Pancreas (tissue), 10 donors: ENCODE measurements at regions not wholly inside any gene's neighbourhood (a gene's known extent, or its start where the extent isn't known, plus 50 kb on each side); places are given as distances from the start of the nearest gene placed in this dataset.

Source experiments
- ATAC-seq, 4 donors: fragments of 200-7000 bp; cut with Tn5 transposase; one replicate each; pipeline versions ENCODE4 v1.8.0 to v1.9.1; 2020; ENCODE audit warnings: mild to moderate bottlenecking in 4 of 4, moderate library complexity in 4 of 4
- DNase-seq, 6 donors: peaks; one replicate each; pipeline ENCODE4 v3.0.0-alpha.2; 2020
- FAIRE-seq: peaks from 2 replicates; lab custom pipeline; 2012; peaks lifted over from hg19 to GRCh38; lab: Jason Lieb, UNC
- H3K27ac ChIP-seq, 4 donors: fragments of 200-600 bp; sonication (generic); 1 replicate in 3 of 4; 2 replicates in 1 of 4; pipeline versions ENCODE4 v1.5.0 to v1.8.0; 2020
- H3K27me3 ChIP-seq, 4 donors: fragments of 200-600 bp; one replicate each; pipeline ENCODE4 v1.8.0; 2021
- H3K36me3 ChIP-seq, 3 donors: fragments of 200-600 bp; sonication (generic) in 1 of 3; one replicate each; pipeline versions ENCODE4 v1.5.0 to v1.8.0; 2020 to 2021
- H3K4me1 ChIP-seq, 3 donors: fragments of 200-600 bp; one replicate each; pipeline ENCODE4 v1.8.0; 2021
- H3K4me3 ChIP-seq, 4 donors: fragments of 200-600 bp; sonication (generic) in 2 of 4; one replicate each; pipeline versions ENCODE4 v1.5.0 to v1.8.0; 2020 to 2021
- H3K9me3 ChIP-seq, 4 donors: fragments of 200-600 bp; one replicate each; pipeline ENCODE4 v1.8.0; 2021
- CTCF ChIP-seq, 4 donors: fragments of 200-600 bp; sonication (generic) in 3 of 4; IDR thresholded peaks; one replicate each; pipeline versions ENCODE4 v1.5.0 to v1.8.0; 2021; ENCODE audit warnings: antibody characterized with exemption in 4 of 4
- WGBS, 2 donors: extraction: QIAGEN DNeasy Blood & Tissue Kit; methylation state at CpG; one replicate each; pipeline ENCODE4 v1.1.7; 2013; 5-methylcytosine and 5-hydroxymethylcytosine counted together
- intact Hi-C, 3 donors: fragments of 100-400 bp; cut with DNase I; formaldehyde crosslinking; loops; one replicate each; pipeline versions ENCODE4 v1.11.1 to v1.14.2; 2022
- donor health status: healthy with polysubstance abuse.
- donor health status: DM: no; HTN: no; CAD: no; lungs with moderate emphysema.
- donor health status: DM: no; HTN: no; CAD: no.
- donor health status: control.
- donor health status: control.
- donor health status: Bipolar disorder and iron deficiency.
- donor health status: DM: yes; HTN: yes; CAD: no.
- donor health status: DM: no; HTN: no; CAD: no.
- donor health status: DM: no; HTN: no; CAD: no.
- donor health status: DM: yes; HTN: yes; CAD: no.

GRCh38 chr22:44375451-44375850 lies 62.7 kb upstream of the SHISAL1 start:
- intact Hi-C loops: no loop called here
- Histone ChIP-seq H3K27ac (no peak overlapping the region), H3K36me3 (no peaks in the 10 kb centered on the region), H3K27me3 (no peaks in the 10 kb centered on the region), H3K9me3 (no peaks in the 10 kb centered on the region), H3K4me1 (no peaks in the 10 kb centered on the region), H3K4me3 (no peak overlapping the region)
- ATAC-seq (no peak), FAIRE-seq (no peak), DNase-seq (no peak)
- 31 to 48% methylated on average over 1 of the region's 1 CpG for WGBS, 2 donors
- TF ChIP-seq CTCF (IDR thresholded peaks at IDR 0.05): no peak

- Histone ChIP-seq H3K27ac (no peak overlapping the region), H3K4me1 (no peaks in the 10 kb centered on the region), H3K9me3 (no peaks in the 10 kb centered on the region), H3K27me3 (no peaks in the 10 kb centered on the region), H3K4me3 (no peak overlapping the region), H3K36me3 (no peaks in the 10 kb centered on the region)
- FAIRE-seq: no peak
- ATAC-seq: no peak
- peak in 2 of 6 donors; percentile 18 to 21 for DNase-seq
- 71 to 76% methylated on average over 3 of the region's 3 CpGs for WGBS, 2 donors
- TF ChIP-seq CTCF (IDR thresholded peaks at IDR 0.05): no peak
- intact Hi-C loops: no loop called here
These were observed 60.5 kb upstream of the SHISAL1 start for GRCh38 chr22:44373234-44373633.

DNA sequence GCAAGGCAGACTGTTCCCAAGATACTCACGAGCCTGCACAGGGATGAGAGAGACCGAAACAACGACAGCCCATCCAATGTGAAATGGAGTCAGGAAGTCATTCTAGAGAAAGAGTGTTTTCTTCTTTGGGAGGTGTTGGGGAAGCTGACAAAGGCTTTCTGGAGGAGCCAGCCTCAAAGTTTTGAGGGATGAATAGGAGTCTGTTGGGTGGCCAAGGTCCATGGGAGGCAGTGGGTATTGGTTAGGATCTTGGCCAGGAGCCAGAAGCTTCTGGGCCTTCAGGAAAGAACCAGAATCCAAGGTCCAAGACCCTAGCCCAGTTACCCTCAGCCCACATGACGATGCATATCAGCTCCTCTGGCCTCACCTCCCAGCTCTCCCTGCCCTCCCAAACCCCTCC lies 59.9 kb upstream of the SHISAL1 start:
- H3K27ac ChIP-seq: no peak overlapping the region
- H3K27me3 ChIP-seq: no peaks in the 10 kb centered on the region
- FAIRE-seq: no peak
- TF ChIP-seq CTCF (IDR thresholded peaks at IDR 0.05): no peak
- no peaks in the 10 kb centered on the region for H3K4me1 ChIP-seq
- H3K36me3 ChIP-seq: no peaks in the 10 kb centered on the region
- no peak for ATAC-seq
- no peak overlapping the region for H3K4me3 ChIP-seq
- H3K9me3 ChIP-seq: no peaks in the 10 kb centered on the region
- WGBS, 2 donors: 62 to 80% methylated on average over 4 of the region's 4 CpGs
- DNase-seq: peak in 2 of 6 donors; percentile 7 to 12
- intact Hi-C loops: no loop called here

DNA sequence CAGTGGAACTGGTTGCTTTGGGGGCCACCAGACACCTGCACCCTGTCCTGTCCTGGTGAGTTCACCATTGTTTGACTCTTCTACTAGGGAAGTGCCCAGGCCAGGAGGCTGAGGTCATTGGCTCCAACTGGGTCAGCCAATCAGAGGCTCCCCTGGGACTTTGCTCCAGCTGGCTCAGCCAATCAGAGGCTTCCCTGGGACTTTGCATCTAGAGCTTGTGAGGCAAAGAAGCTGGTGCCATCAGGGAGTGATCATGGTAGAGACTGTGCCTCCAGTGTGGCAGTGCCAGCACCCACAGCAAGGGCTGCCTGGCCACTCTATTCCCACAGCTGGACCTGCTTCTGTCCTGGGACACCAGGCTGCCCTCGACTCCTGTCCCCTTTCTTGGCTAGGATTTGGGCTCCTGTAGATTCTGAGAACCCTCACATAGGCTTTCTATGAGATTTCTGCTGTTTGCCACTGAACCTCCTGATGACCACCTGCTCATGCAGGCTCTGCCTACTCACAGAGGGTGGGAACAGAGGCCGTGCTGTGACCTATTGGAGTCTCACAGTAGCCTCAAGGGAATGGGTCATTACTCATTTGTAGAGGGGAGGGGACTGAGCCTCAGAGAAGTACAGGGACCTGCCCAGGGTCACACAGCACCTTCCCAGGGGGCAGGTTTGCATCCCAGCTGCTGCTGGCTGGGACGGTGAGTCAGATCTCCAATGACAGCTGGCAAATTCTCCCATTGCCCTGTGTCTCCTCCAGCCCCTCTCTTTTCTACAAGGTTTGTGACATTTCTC lies 59.2 kb upstream of the SHISAL1 start:
- peak in 2 of 6 donors; percentile 18 to 19 for DNase-seq

More for the DNA sequence above, 59.2 kb upstream of the SHISAL1 start:
- ATAC-seq (no peak), FAIRE-seq (no peak)
- no peaks in the 10 kb centered on the region for H3K4me1 ChIP-seq
- H3K4me3 ChIP-seq: no peak overlapping the region
- TF ChIP-seq CTCF (IDR thresholded peaks at IDR 0.05): no peak
- intact Hi-C loops: no loop called here
- WGBS, 2 donors: 69 to 74% methylated on average over 3 of the region's 3 CpGs
- H3K9me3 ChIP-seq: no peaks in the 10 kb centered on the region
- no peaks in the 10 kb centered on the region for H3K27me3 ChIP-seq
- H3K27ac ChIP-seq: no peak overlapping the region
- H3K36me3 ChIP-seq: no peaks in the 10 kb centered on the region
